ENCODE measurements at regions not wholly inside any gene's neighbourhood (a gene's known extent, or its start where the extent isn't known, plus 50 kb on each side); places are given as distances from the start of the nearest gene placed in this dataset.

- DNase-seq (ENCODE audit: low read depth in 4 of 4, low spot score in 2 of 4) = no peak
Measured at GRCh38 chr12:126830778-126831680, 1435.9 kb upstream of the TMEM132C start.

- no peak for DNase-seq (ENCODE audit: low read depth in 4 of 4, low spot score in 2 of 4)
Measured at GRCh38 chr12:126837697-126838096, 1429.3 kb upstream of the TMEM132C start.

- DNase-seq (ENCODE audit: low read depth in 4 of 4, low spot score in 2 of 4) = no peak
Measured at GRCh38 chr12:126843915-126844669, 1422.9 kb upstream of the TMEM132C start.

- no peak for DNase-seq (ENCODE audit: low read depth in 4 of 4, low spot score in 2 of 4)
Measured at GRCh38 chr12:126847005-126847629, 1419.9 kb upstream of the TMEM132C start.

GRCh38 chr12:126855768-126856167 is 1411.2 kb upstream of the TMEM132C start:
- no peak for DNase-seq (ENCODE audit: low read depth in 4 of 4, low spot score in 2 of 4)

GRCh38 chr12:126856958-126857357 is 1410.0 kb upstream of the TMEM132C start:
- DNase-seq (ENCODE audit: low read depth in 4 of 4, low spot score in 2 of 4) = no peak

GRCh38 chr12:126858560-126858959 is 1408.4 kb upstream of the TMEM132C start:
- DNase-seq (ENCODE audit: low read depth in 4 of 4, low spot score in 2 of 4) = no peak

GRCh38 chr12:126860210-126860609 is 1406.8 kb upstream of the TMEM132C start:
- DNase-seq (ENCODE audit: low read depth in 4 of 4, low spot score in 2 of 4) = no peak

GRCh38 chr12:126862500-126862899 is 1404.5 kb upstream of the TMEM132C start:
- DNase-seq (ENCODE audit: low read depth in 4 of 4, low spot score in 2 of 4) = no peak

GRCh38 chr12:126869644-126870043 is 1397.3 kb upstream of the TMEM132C start:
- no peak for DNase-seq (ENCODE audit: low read depth in 4 of 4, low spot score in 2 of 4)

- no peak for DNase-seq (ENCODE audit: low read depth in 4 of 4, low spot score in 2 of 4)
Measured at GRCh38 chr12:126873701-126874100, 1393.3 kb upstream of the TMEM132C start.

GRCh38 chr12:126874427-126875026 is 1392.4 kb upstream of the TMEM132C start:
- DNase-seq (ENCODE audit: low read depth in 4 of 4, low spot score in 2 of 4) = no peak

GRCh38 chr12:126879842-126880241 is 1387.1 kb upstream of the TMEM132C start:
- DNase-seq (ENCODE audit: low read depth in 4 of 4, low spot score in 2 of 4) = no peak

- no peak for DNase-seq (ENCODE audit: low read depth in 4 of 4, low spot score in 2 of 4)
Measured at GRCh38 chr12:126883697-126884096, 1383.3 kb upstream of the TMEM132C start.

GRCh38 chr12:126889501-126889900 is 1377.5 kb upstream of the TMEM132C start:
- DNase-seq (ENCODE audit: low read depth in 4 of 4, low spot score in 2 of 4) = no peak

GRCh38 chr12:126890097-126890496 is 1376.9 kb upstream of the TMEM132C start:
- DNase-seq (ENCODE audit: low read depth in 4 of 4, low spot score in 2 of 4) = no peak

- no peak for DNase-seq (ENCODE audit: low read depth in 4 of 4, low spot score in 2 of 4)
Measured at GRCh38 chr12:126891789-126892188, 1375.2 kb upstream of the TMEM132C start.

GRCh38 chr12:126895951-126896913 is 1370.7 kb upstream of the TMEM132C start:
- no peak for DNase-seq (ENCODE audit: low read depth in 4 of 4, low spot score in 2 of 4)

GRCh38 chr12:126897102-126897501 is 1369.9 kb upstream of the TMEM132C start:
- DNase-seq (ENCODE audit: low read depth in 4 of 4, low spot score in 2 of 4) = no peak

GRCh38 chr12:126897778-126898177 is 1369.2 kb upstream of the TMEM132C start:
- DNase-seq (ENCODE audit: low read depth in 4 of 4, low spot score in 2 of 4) = no peak

All from left renal cortex interstitium (tissue), 4 donors.